Activated T-cell treated with anti-CD3 and anti-CD28 coated beads, Interleukin-2, amount 50 U/mL, for 72 hours (primary cell): ENCODE measurements at regions not wholly inside any gene's neighbourhood (a gene's known extent, or its start where the extent isn't known, plus 50 kb on each side); places are given as distances from the start of the nearest gene placed in this dataset.

Source experiments
- ATAC-seq, 2 donors: fragments of 150-1000 bp; cut with Tn5 transposase; replicated peaks in 1 of 2; 2 replicates each; pipeline ENCODE4 v1.10.0; 2021; ENCODE audit warnings: moderate library complexity in 2 of 2, mild to moderate bottlenecking in 1 of 2
- DNase-seq, 2 donors: peaks; one replicate each; pipeline ENCODE4 v3.0.0; 2021 to 2022; ENCODE audit warnings: mixed read lengths in 1 of 2
- H3K27ac Mint-ChIP-seq: one replicate; pipeline ENCODE4 v1.8.0; 2022; ENCODE audit warnings: mild to moderate bottlenecking, moderate library complexity, mixed read lengths
- H3K27me3 Mint-ChIP-seq: one replicate; pipeline ENCODE4 v1.8.0; 2022; ENCODE audit warnings: low read depth, mixed read lengths
- H3K36me3 Mint-ChIP-seq, 2 donors: one replicate each; pipeline ENCODE4 v1.8.0; 2022; ENCODE audit warnings: mixed read lengths in 2 of 2, mild to moderate bottlenecking in 1 of 2; ENCODE audit not compliant: insufficient read depth in 2 of 2
- H3K4me1 Mint-ChIP-seq: one replicate; pipeline ENCODE4 v1.8.0; 2022; ENCODE audit warnings: low read depth, mixed read lengths
- H3K4me3 Mint-ChIP-seq, 2 donors: one replicate each; pipeline ENCODE4 v1.8.0; 2022; ENCODE audit warnings: mild to moderate bottlenecking in 2 of 2, mixed read lengths in 2 of 2, moderate library complexity in 2 of 2
- H3K9me3 Mint-ChIP-seq, 2 donors: one replicate each; pipeline ENCODE4 v1.8.0; 2022; ENCODE audit warnings: mixed read lengths in 2 of 2

- Mint-ChIP-seq H3K9me3 (peaks cover 3 to 6% of the 10 kb centered on the region in 2 donors), H3K27me3 (peaks cover 13% of the 10 kb centered on the region), H3K4me3 (no peak overlapping the region), H3K36me3 (peaks cover 2 to 3% of the 10 kb centered on the region in 2 donors), H3K27ac (no peak overlapping the region), H3K4me1 (no peaks in the 10 kb centered on the region)
- DNase-seq = no peak
- ATAC-seq = no peak
Observed at GRCh38 chr15:62218841-62219240, 53.8 kb upstream of the C2CD4B start.

- Mint-ChIP-seq H3K9me3 (peaks cover 3 to 6% of the 10 kb centered on the region in 2 donors), H3K36me3 (peaks cover 2 to 3% of the 10 kb centered on the region in 2 donors), H3K4me3 (no peak overlapping the region), H3K27me3 (peaks cover 18% of the 10 kb centered on the region), H3K4me1 (no peaks in the 10 kb centered on the region), H3K27ac (no peak overlapping the region)
- DNase-seq = no peak
- no peak for ATAC-seq
Observed at GRCh38 chr15:62219799-62220198, 54.7 kb upstream of the C2CD4B start.

DNA sequence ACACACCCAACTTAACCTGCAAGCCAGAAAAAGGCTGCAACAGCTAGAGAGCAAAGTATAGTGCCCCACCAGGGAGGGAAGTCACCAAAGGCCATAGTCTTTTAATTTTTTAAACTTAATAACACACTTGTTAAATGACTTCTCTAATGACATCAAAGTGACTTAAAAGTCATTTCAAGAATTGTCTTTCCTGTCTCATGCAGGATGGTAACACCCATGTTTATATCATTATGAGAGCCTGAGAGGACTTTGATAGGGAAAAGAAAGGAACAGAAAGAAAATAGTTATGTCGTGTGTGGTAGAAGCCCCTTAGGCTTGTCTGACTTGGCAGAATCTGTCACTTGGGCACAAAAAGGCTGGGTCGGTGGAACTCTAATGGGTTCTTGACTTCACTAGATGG, 57.9 kb upstream of the C2CD4B start:
- no peak overlapping the region for H3K27ac Mint-ChIP-seq
- no peaks in the 10 kb centered on the region for H3K9me3 Mint-ChIP-seq
- H3K36me3 Mint-ChIP-seq = no peaks in the 10 kb centered on the region
- no peak for DNase-seq
- no peak for ATAC-seq
- no peak overlapping the region for H3K4me3 Mint-ChIP-seq
- H3K4me1 Mint-ChIP-seq = no peaks in the 10 kb centered on the region
- peaks cover 33% of the 10 kb centered on the region for H3K27me3 Mint-ChIP-seq

- DNase-seq (no peak), ATAC-seq (peak; percentile 52 to 61)
- peaks cover 41% of the 10 kb centered on the region for H3K27me3 Mint-ChIP-seq
- no peak overlapping the region for H3K27ac Mint-ChIP-seq
- H3K9me3 Mint-ChIP-seq = no peaks in the 10 kb centered on the region
- H3K4me1 Mint-ChIP-seq = no peaks in the 10 kb centered on the region
- H3K4me3 Mint-ChIP-seq = no peak overlapping the region
- peaks cover 1 to 3% of the 10 kb centered on the region in 2 donors for H3K36me3 Mint-ChIP-seq
Observed at GRCh38 chr15:62228604-62229003, 63.5 kb upstream of the C2CD4B start.

DNA sequence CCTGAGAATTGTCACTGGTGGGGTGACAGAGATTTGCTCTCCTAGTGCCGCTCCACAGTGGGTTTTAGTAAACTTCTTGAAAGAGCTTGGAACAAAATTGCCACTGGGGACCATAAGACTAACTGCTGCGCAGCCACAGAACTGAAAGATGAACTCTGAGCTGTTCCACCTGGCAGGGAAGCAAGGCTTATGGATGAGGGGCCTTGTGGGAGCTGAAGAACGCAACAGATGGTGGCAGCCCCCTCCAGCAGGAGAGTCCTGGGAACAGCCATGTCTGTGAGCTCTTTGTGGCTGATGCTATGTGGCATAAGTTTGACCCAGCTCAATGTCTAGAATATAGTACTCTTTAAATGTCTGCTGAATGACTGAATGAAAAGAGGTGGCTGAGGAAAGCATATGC, 66.8 kb upstream of the C2CD4B start:
- Mint-ChIP-seq H3K27ac (no peak overlapping the region), H3K36me3 (peaks cover 1 to 3% of the 10 kb centered on the region in 2 donors), H3K9me3 (peaks cover 1 to 3% of the 10 kb centered on the region in 2 donors), H3K4me1 (no peaks in the 10 kb centered on the region), H3K27me3 (peaks cover 38% of the 10 kb centered on the region), H3K4me3 (no peak overlapping the region)
- DNase-seq (no peak), ATAC-seq (no peak)

DNA sequence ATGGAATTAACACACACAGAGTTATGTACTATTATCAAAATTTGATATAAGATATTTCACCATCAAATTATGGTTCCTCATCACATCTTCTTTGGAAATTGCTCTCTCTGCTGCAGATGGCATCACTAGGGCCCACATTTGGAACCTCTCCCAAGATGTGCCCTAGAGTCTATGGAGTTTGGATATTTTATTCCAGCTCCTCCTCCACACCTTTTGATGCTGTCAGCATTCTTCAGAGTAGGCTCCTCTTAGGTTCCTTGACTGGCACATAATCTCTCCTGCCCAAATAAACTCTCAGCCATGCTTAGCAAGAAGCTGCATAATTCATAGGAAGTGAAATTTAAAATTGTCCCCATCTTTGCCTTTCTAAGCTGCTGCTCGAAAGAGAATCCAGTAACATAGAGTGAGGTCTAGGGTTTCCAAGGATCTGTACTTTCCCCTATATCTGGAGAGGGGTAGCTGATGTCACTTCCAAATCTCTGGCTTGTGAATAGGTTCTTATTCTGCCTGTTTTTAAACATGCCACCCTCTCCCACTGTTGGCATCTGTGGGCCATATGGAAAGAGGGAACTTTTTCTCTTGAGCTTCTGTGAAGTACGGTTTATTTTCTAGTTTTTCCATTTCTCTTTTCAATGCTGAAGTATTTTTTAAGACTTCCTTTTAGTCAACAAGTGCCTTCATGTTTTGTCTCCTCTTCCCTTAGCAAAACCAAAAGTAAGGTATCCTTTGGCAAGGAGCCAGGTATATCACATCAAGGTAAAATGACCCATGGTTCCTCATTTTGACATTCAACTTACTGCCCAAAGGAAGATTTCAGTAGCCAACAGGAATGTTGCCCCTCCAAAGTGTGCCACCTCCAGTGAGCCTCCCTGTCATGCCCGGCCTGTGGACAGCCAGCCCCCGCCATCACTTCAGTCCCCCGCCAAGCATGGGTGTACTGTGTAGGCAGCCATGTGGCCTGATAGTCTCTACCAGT, 75.3 kb upstream of the C2CD4B start:
- Mint-ChIP-seq H3K4me1 (no peaks in the 10 kb centered on the region), H3K36me3 (no peaks in the 10 kb centered on the region), H3K27ac (no peak overlapping the region), H3K4me3 (no peak overlapping the region), H3K27me3 (peaks cover 10% of the 10 kb centered on the region), H3K9me3 (peaks cover 0 to 3% of the 10 kb centered on the region in 2 donors)
- ATAC-seq (no peak), DNase-seq (no peak)

DNA sequence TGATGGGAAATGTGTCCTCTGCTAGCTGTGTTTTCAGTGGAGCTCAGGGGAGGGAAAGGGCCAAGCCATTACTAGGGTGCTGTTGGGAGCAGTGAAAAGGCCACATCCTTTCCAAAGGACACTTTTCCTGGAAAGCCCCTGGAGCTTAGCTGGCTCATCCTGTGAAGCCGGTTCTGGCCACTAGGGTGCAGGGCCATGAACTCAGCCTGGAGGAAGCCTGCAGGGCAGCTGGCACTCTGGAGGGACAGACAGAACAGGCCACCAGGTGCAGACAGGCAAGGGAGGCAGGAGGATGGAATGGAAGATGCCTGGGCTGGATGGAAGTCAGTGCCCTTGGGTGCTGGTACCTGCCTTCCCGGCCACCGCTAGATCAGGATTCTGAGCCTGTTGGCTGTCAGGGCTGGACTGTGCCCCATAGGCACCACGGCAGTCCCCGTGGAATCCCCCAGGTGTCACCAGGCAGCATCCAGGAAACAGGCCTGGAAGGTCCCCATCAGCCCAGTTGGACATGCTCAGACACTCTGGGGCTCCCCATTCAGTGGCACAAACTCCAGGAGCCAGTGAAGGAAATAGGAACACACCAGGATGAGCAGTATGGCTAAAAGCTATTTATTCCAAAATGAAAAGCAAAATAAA, 76.2 kb upstream of the C2CD4B start:
- Mint-ChIP-seq H3K36me3 (no peaks in the 10 kb centered on the region), H3K27me3 (peaks cover 7% of the 10 kb centered on the region), H3K27ac (no peak overlapping the region), H3K4me1 (no peaks in the 10 kb centered on the region), H3K4me3 (no peak overlapping the region), H3K9me3 (peaks cover 0 to 3% of the 10 kb centered on the region in 2 donors)
- DNase-seq (no peak), ATAC-seq (no peak)

- DNase-seq (no peak), ATAC-seq (no peak)
- H3K27me3 Mint-ChIP-seq = no peaks in the 10 kb centered on the region
- no peak overlapping the region for H3K27ac Mint-ChIP-seq
- no peaks in the 10 kb centered on the region for H3K4me1 Mint-ChIP-seq
- no peaks in the 10 kb centered on the region for H3K36me3 Mint-ChIP-seq
- peaks cover 0 to 2% of the 10 kb centered on the region in 2 donors for H3K9me3 Mint-ChIP-seq
- no peak overlapping the region for H3K4me3 Mint-ChIP-seq
Observed at GRCh38 chr15:62242999-62243398, 77.9 kb upstream of the C2CD4B start.

DNA sequence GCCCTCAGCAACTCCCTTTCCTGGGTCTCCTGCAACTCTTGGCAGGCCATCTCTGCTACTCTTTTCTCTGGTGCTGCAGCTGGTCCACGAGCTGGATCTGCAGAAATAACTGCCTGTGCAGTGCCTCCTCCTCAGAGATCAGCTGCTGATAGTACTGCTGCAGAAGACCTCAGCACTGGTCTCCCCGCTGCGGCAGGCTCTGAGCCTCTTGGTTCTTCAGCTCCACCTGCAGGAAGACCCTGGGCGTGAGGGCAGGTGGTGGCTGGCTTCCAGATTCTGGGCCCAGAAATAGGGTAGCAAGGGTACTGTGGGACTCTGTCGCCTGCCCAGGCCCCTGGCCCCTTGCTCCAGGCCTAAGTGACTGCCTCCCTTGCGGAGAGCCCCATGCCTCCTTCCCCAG, 79.7 kb upstream of the C2CD4B start:
- DNase-seq (peak in 1 of 2 donors; percentile 6), ATAC-seq (no peak)
- no peak overlapping the region for H3K27ac Mint-ChIP-seq
- no peaks in the 10 kb centered on the region for H3K4me1 Mint-ChIP-seq
- no peaks in the 10 kb centered on the region for H3K27me3 Mint-ChIP-seq
- no peaks in the 10 kb centered on the region for H3K9me3 Mint-ChIP-seq
- H3K4me3 Mint-ChIP-seq = no peak overlapping the region
- no peaks in the 10 kb centered on the region for H3K36me3 Mint-ChIP-seq

GRCh38 chr15:62248277-62248984, 83.3 kb upstream of the C2CD4B start:
- peaks cover 15% of the 10 kb centered on the region for H3K27me3 Mint-ChIP-seq
- no peak overlapping the region for H3K4me3 Mint-ChIP-seq
- no peak overlapping the region for H3K27ac Mint-ChIP-seq
- no peaks in the 10 kb centered on the region for H3K36me3 Mint-ChIP-seq
- H3K4me1 Mint-ChIP-seq = no peaks in the 10 kb centered on the region
- ATAC-seq = no peak
- H3K9me3 Mint-ChIP-seq = no peaks in the 10 kb centered on the region
- DNase-seq = no peak

GRCh38 chr15:62249501-62249900, 84.4 kb upstream of the C2CD4B start:
- DNase-seq (no peak), ATAC-seq (no peak)
- Mint-ChIP-seq H3K36me3 (no peaks in the 10 kb centered on the region), H3K27me3 (peaks cover 15% of the 10 kb centered on the region), H3K27ac (no peak overlapping the region), H3K9me3 (no peaks in the 10 kb centered on the region), H3K4me1 (no peaks in the 10 kb centered on the region), H3K4me3 (no peak overlapping the region)

DNA sequence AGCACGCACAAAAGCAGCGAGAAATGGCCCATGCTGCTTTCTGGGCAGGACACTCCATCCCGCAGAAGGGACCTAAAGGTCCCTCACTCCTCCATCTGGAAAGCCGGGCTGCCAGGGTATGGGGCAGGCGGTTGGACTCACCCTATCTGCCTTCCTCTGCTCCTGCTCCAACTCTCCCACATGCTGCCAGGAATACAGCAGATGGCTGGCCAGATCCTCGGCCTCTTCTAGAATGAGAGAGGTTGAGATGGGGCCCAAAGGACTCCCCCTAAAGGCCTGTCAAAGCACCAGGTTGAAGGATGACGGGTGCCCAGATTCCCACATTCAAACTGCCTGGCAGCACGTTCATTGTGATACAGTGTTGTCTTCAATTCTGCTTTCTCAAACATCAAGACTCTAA, 85.1 kb upstream of the C2CD4B start:
- Mint-ChIP-seq H3K4me1 (no peaks in the 10 kb centered on the region), H3K4me3 (no peak overlapping the region), H3K9me3 (no peaks in the 10 kb centered on the region), H3K27ac (peak overlapping the region; percentile 41), H3K36me3 (no peaks in the 10 kb centered on the region), H3K27me3 (peaks cover 21% of the 10 kb centered on the region)
- ATAC-seq (no peak), DNase-seq (no peak)

DNA sequence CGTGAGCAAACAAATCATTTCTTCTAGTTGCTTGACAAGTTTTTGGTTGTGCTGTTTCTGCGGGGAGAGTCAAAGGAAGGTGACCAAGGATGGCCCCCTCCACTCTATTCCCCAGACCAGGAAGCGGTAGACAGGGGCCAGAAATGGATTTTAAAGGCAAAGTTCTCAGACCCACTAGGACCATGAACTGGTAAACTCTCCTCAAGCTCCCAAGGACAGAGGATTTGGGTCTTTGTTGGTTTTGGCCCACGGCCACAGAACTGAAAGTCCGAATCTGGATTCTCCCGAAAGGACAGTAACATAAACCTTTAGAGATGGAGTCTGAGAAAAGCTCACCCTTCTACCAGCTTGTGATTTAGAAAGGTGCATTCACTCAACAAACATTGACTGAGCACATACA, 85.9 kb upstream of the C2CD4B start:
- no peaks in the 10 kb centered on the region for H3K36me3 Mint-ChIP-seq
- peaks cover 29% of the 10 kb centered on the region for H3K27me3 Mint-ChIP-seq
- ATAC-seq (no peak), DNase-seq (no peak)
- no peaks in the 10 kb centered on the region for H3K9me3 Mint-ChIP-seq
- H3K4me1 Mint-ChIP-seq = no peaks in the 10 kb centered on the region
- H3K4me3 Mint-ChIP-seq = no peak overlapping the region
- H3K27ac Mint-ChIP-seq = no peak overlapping the region
